ENCODE measurements at regions not wholly inside any gene's neighbourhood (a gene's known extent, or its start where the extent isn't known, plus 50 kb on each side); places are given as distances from the start of the nearest gene placed in this dataset.

GRCh38 chr12:111064154-111064553, 143.8 kb upstream of the MYL2 start:
- in situ Hi-C loops (cut with MboI; ENCODE audit: low pct_unique_long_range_greater_than_20kb, low sequenced_read_pairs, unreplicated experiment) = no loop called here
- TF ChIP-seq, protein P1, sequence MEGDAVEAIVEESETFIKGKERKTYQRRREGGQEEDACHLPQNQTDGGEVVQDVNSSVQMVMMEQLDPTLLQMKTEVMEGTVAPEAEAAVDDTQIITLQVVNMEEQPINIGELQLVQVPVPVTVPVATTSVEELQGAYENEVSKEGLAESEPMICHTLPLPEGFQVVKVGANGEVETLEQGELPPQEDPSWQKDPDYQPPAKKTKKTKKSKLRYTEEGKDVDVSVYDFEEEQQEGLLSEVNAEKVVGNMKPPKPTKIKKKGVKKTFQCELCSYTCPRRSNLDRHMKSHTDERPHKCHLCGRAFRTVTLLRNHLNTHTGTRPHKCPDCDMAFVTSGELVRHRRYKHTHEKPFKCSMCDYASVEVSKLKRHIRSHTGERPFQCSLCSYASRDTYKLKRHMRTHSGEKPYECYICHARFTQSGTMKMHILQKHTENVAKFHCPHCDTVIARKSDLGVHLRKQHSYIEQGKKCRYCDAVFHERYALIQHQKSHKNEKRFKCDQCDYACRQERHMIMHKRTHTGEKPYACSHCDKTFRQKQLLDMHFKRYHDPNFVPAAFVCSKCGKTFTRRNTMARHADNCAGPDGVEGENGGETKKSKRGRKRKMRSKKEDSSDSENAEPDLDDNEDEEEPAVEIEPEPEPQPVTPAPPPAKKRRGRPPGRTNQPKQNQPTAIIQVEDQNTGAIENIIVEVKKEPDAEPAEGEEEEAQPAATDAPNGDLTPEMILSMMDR (IDR thresholded peaks at IDR 0.05; ENCODE audit: extremely low read depth, insufficient read depth, missing control alignments) = no peak
- DNase-seq (ENCODE audit: low spot score) = no peak

DNA sequence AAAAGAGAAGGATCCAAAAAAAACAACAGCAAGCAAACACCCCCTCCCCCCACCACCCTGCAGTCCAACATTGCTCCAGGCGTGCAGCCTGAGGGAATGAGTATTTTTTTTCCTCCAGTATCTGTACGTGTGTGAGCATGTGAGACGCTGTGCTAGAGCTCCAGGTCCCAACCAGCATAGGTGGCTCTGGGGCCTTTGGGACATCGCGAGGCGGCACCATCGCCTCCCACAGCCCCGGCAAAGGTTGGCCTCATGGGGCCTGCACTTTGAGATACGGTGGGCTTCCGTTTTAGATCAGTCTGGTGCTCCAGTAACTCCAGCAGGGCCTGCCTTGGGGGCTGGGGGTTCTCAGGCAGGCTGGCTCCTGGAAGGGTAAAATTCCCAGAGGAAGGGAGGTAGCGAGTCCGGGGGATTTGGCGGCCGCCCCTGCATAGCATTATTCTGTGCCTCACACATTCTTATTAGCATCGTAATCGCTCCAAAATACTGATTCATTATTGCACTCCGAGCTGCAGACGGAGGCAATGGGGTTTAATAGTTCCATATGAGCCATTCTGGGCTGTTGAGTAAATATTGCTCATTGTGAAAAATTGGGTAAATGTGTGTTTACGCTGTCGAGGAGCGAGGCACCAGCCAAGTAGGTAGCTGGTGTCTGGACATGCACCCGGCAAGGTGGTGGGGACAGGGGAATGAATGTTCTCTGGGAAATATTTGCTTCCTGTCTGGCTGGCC, 143.1 kb upstream of the MYL2 start:
- no peak for DNase-seq (ENCODE audit: low spot score)
- in situ Hi-C loops (cut with MboI; ENCODE audit: low pct_unique_long_range_greater_than_20kb, low sequenced_read_pairs, unreplicated experiment) = no loop called here
- TF ChIP-seq, protein P1 (IDR thresholded peaks at IDR 0.05; ENCODE audit: extremely low read depth, insufficient read depth, missing control alignments) = no peak

DNA sequence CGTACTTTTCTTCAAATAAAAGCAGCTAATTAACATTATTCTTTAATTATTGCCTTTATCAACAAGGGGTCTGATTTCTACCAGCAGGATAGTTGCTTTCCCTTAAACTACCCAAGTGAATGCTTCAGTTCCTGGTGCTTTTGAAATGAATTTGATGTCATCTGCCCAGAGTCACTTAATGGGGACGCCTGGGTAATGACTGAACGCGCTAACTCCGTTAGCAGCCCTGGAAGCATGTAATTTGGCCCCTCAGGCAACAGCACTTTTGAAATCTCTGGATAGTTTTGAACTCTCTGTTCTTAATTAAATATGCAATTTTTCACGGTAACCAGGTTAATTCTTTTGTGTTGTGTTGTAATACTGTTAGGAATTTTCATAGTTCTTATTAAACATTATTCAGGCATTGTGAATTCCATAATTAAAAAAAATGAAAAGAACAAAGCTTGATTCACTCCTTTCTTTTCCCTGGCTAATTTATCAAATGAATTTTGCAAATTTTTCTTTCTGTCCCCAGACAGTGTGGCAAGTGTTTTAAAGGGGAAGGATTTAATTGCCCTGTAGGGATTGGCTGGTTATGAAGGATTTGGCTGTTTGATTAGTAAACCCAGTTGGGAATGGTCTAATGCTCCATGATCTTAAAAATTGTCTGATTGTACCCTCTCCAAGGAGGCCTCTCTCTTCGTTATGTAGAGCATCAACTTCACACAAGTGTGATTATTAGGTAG, 137.5 kb upstream of the MYL2 start:
- in situ Hi-C loops (cut with MboI; ENCODE audit: low pct_unique_long_range_greater_than_20kb, low sequenced_read_pairs, unreplicated experiment) = no loop called here
- no peak for DNase-seq (ENCODE audit: low spot score)
- TF ChIP-seq, protein P1 (IDR thresholded peaks at IDR 0.05; ENCODE audit: extremely low read depth, insufficient read depth, missing control alignments) = no peak

DNA sequence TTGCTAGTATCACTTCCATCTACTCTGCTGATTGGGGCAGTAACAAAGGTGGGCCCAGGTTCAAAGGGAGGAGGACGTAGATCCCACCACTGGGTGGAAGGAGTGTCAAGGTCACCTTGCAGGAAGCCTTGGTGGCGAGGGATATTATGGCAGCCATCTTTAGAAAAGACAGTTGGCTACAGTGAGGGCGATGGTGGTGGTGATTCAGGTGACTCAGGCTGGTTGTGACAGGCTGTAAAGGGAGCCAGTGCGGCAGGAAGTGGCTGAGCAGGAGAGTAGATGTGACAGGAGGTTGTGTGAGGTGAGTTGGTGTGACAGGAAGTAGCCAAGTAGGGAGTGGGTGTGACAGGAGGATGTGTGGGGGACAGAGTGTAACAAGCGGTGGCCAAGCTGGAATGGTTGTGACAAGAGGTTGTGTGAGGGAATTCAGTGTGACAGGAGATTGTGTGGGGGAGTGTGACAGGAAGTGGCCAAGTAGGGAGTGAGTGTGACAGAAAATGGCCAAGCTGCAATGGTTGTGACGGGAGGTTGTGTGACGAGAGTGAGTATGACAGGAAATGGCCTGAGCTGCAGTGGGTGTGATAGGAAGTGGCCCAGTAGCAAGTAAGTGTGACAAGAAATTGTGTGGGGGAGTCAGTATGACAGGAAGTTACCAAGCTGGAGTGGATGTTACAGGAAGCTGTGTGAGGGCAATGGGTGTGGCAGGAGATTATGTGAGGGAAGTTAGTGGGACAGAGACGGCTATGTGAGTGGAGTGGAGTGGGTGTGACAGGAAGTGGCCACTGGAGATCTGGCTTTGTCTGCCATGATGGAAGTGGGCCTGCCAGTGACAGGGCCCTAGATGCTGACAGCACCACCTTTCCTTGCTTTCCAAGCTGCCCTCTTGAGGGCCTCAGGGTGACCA, 136.5 kb upstream of the MYL2 start:
- peak; percentile 69 for DNase-seq (ENCODE audit: low spot score)
- TF ChIP-seq, protein P1 (IDR thresholded peaks at IDR 0.05; ENCODE audit: extremely low read depth, insufficient read depth, missing control alignments) = no peak
- in situ Hi-C loops (cut with MboI; ENCODE audit: low pct_unique_long_range_greater_than_20kb, low sequenced_read_pairs, unreplicated experiment) = no loop called here

- TF ChIP-seq, protein P1 (IDR thresholded peaks at IDR 0.05; ENCODE audit: extremely low read depth, insufficient read depth, missing control alignments) = no peak
- DNase-seq (ENCODE audit: low spot score) = no peak
- in situ Hi-C loops (cut with MboI; ENCODE audit: low pct_unique_long_range_greater_than_20kb, low sequenced_read_pairs, unreplicated experiment) = no loop called here
Measured at GRCh38 chr12:111055181-111055880, 135.0 kb upstream of the MYL2 start.

- DNase-seq (ENCODE audit: low spot score) = no peak
- in situ Hi-C loops (cut with MboI; ENCODE audit: low pct_unique_long_range_greater_than_20kb, low sequenced_read_pairs, unreplicated experiment) = no loop called here
- TF ChIP-seq, protein P1 (IDR thresholded peaks at IDR 0.05; ENCODE audit: extremely low read depth, insufficient read depth, missing control alignments) = no peak
Measured at GRCh38 chr12:111048991-111049390, 128.6 kb upstream of the MYL2 start.
